ENCODE measurements at regions not wholly inside any gene's neighbourhood (a gene's known extent, or its start where the extent isn't known, plus 50 kb on each side); places are given as distances from the start of the nearest gene placed in this dataset.

DNA sequence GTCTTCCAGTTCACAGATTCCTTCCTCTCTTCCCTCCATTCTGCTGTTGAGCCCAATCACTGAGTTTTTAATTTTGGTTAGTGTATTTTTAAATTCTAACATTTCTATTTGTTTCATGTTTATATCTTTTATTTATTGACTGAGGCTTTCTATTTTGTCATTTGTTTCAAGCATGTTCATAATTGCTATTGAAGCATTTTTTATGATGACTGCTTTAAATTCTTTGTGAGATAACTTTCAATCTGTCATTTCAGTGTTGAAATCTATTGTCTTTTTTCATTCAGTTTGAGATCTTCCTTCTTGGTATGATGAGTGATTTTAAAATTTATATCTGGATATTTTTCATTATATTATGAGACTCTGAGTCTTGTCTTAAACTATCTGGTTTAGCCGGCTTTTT lies 192.3 kb downstream of the RPLP1 start:
- H3K4me1 Mint-ChIP-seq (ENCODE audit: low read depth, unreplicated experiment) = peaks cover 3% of the 10 kb centered on the region
- peaks cover 76% of the 10 kb centered on the region for H3K27me3 Mint-ChIP-seq (ENCODE audit: unreplicated experiment)
- no peaks in the 10 kb centered on the region for H3K36me3 Mint-ChIP-seq (ENCODE audit: insufficient read depth, unreplicated experiment)
- intact Hi-C loops (cut with micrococcal nuclease; ENCODE audit: unreplicated experiment) = no loop called here
- peaks cover 5% of the 10 kb centered on the region for H3K9me3 Mint-ChIP-seq (ENCODE audit: low read depth, unreplicated experiment)
- TF ChIP-seq, protein P1, sequence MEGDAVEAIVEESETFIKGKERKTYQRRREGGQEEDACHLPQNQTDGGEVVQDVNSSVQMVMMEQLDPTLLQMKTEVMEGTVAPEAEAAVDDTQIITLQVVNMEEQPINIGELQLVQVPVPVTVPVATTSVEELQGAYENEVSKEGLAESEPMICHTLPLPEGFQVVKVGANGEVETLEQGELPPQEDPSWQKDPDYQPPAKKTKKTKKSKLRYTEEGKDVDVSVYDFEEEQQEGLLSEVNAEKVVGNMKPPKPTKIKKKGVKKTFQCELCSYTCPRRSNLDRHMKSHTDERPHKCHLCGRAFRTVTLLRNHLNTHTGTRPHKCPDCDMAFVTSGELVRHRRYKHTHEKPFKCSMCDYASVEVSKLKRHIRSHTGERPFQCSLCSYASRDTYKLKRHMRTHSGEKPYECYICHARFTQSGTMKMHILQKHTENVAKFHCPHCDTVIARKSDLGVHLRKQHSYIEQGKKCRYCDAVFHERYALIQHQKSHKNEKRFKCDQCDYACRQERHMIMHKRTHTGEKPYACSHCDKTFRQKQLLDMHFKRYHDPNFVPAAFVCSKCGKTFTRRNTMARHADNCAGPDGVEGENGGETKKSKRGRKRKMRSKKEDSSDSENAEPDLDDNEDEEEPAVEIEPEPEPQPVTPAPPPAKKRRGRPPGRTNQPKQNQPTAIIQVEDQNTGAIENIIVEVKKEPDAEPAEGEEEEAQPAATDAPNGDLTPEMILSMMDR (IDR thresholded peaks at IDR 0.05; ENCODE audit: unreplicated experiment) = no peak
- CTCF ChIA-PET = no interaction called here
- BruUV-seq (replicated peaks) = no TSS peak
- no peak for DNase-seq
- H3K27ac Mint-ChIP-seq (ENCODE audit: unreplicated experiment) = no peak overlapping the region
- H3K4me3 Mint-ChIP-seq (ENCODE audit: low read depth, unreplicated experiment) = no peak overlapping the region

DNA sequence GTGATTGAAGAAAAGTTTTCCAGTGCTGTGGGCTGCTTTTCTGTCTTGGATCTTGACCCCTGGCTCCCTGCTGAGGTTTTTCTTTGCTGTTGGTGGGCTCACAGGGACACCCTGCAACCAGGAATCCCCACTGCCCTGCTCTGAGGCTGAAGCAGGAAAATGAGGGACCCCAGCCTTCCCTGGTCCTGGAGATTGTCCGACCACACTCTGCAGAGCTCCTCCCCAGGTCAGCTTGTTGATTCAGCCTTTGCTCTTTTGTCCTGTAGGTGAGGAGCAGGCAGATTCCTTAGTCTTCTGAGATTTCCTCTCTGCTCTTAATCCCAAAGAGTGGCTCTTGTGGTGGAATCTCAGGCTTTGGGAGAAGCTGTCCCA lies 194.5 kb downstream of the RPLP1 start:
- CTCF ChIA-PET = no interaction called here
- DNase-seq = no peak
- Mint-ChIP-seq H3K27me3 (ENCODE audit: unreplicated experiment) (peaks cover 86% of the 10 kb centered on the region), H3K4me3 (ENCODE audit: low read depth, unreplicated experiment) (no peak overlapping the region), H3K27ac (ENCODE audit: unreplicated experiment) (no peak overlapping the region), H3K9me3 (ENCODE audit: low read depth, unreplicated experiment) (no peaks in the 10 kb centered on the region), H3K4me1 (ENCODE audit: low read depth, unreplicated experiment) (peaks cover 6% of the 10 kb centered on the region), H3K36me3 (ENCODE audit: insufficient read depth, unreplicated experiment) (no peaks in the 10 kb centered on the region)
- BruUV-seq (replicated peaks) = no TSS peak
- intact Hi-C loops (cut with micrococcal nuclease; ENCODE audit: unreplicated experiment) = no loop called here
- TF ChIP-seq, protein P1 (IDR thresholded peaks at IDR 0.05; ENCODE audit: unreplicated experiment) = no peak

DNA sequence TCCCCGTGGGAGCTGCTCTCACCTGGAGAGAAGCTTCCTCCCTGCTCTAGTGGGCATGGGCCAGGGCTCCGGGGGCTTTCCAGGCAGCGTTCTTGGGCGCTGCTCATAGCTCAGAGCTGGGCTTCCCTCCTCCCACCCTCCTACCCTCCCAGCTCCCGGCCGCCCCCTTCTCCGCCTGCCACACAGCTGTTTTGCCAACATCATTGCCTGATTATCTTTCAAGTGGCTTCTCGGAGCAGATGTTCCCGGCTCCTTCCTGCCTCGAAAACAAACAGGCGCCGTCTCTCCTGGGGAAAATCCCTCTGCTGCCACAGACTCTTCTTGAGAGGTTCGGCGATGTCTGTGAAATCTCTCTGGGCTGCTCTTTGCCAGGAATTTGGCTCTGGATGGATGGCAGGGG lies 195.6 kb downstream of the RPLP1 start:
- peaks cover 92% of the 10 kb centered on the region for H3K27me3 Mint-ChIP-seq (ENCODE audit: unreplicated experiment)
- no peaks in the 10 kb centered on the region for H3K36me3 Mint-ChIP-seq (ENCODE audit: insufficient read depth, unreplicated experiment)
- H3K27ac Mint-ChIP-seq (ENCODE audit: unreplicated experiment) = no peak overlapping the region
- TF ChIP-seq, protein P1 (IDR thresholded peaks at IDR 0.05; ENCODE audit: unreplicated experiment) = no peak
- no peaks in the 10 kb centered on the region for H3K9me3 Mint-ChIP-seq (ENCODE audit: low read depth, unreplicated experiment)
- DNase-seq = no peak
- peaks cover 6% of the 10 kb centered on the region for H3K4me1 Mint-ChIP-seq (ENCODE audit: low read depth, unreplicated experiment)
- intact Hi-C loops (cut with micrococcal nuclease; ENCODE audit: unreplicated experiment) = no loop called here
- CTCF ChIA-PET = no interaction called here
- no peak overlapping the region for H3K4me3 Mint-ChIP-seq (ENCODE audit: low read depth, unreplicated experiment)
- no TSS peak for BruUV-seq (replicated peaks)

DNA sequence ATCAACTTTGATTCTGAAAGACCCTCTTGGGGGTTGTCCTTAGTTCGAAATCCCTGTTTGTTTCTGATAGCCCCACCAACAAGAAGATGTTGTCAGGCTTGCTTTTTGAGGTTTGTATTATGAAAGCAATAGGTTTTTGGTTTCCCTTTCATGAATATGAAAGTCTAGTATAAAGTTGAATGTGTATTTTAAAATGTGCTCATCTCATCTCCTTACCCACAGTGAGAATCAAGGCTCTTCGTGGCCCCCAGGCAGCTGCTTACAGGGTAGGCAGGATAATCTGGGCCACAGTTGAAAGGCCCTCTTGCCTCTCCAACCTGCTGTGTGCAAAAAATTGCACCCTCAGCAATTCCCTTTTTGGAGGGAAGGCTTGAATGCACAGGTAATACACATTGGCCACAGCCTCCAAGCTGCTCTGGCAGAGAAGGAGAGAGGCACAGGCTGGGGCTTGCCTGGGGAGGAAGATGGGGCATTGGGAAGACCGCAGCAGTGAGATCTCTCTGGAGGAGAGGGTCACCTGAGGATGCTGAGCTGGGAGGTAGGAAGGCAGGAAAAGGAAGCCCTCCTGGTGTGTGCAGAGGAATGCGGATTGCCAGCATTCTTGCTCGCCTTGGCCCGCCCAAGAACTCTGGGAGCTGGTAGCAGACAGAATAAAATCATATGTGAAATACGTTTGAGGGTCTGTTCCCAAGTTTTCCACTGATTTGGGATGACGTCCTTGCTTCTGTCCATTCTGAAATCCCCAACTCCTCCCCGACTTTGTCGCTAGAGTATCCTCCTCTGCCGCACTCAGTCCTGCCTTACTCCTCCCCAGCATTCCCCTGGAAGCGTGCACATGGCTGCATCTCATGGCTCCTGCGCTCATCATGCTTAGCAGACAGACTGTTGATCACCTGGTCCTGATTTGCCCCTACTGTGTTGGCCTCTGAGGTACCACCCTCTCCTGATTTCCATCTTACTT lies 196.4 kb downstream of the RPLP1 start:
- Mint-ChIP-seq H3K36me3 (ENCODE audit: insufficient read depth, unreplicated experiment) (no peaks in the 10 kb centered on the region), H3K27me3 (ENCODE audit: unreplicated experiment) (peaks cover 92% of the 10 kb centered on the region), H3K4me3 (ENCODE audit: low read depth, unreplicated experiment) (no peak overlapping the region), H3K27ac (ENCODE audit: unreplicated experiment) (no peak overlapping the region), H3K4me1 (ENCODE audit: low read depth, unreplicated experiment) (peaks cover 6% of the 10 kb centered on the region), H3K9me3 (ENCODE audit: low read depth, unreplicated experiment) (no peaks in the 10 kb centered on the region)
- TF ChIP-seq, protein P1 (IDR thresholded peaks at IDR 0.05; ENCODE audit: unreplicated experiment) = no peak
- BruUV-seq (replicated peaks) = no TSS peak
- intact Hi-C loops (cut with micrococcal nuclease; ENCODE audit: unreplicated experiment) = no loop called here
- CTCF ChIA-PET = no interaction called here
- no peak for DNase-seq

All from Calu3 (cell line).